ENCODE measurements at regions not wholly inside any gene's neighbourhood (a gene's known extent, or its start where the extent isn't known, plus 50 kb on each side); places are given as distances from the start of the nearest gene placed in this dataset.
A peak's percentile ranks its signal among the peaks of the same experiment; 100 is the strongest.
"Not testable (repeated sequence)": the region's sequence is repeated elsewhere in the genome, so short reads cannot be mapped to it uniquely, and the experiment has no call there.

GRCh38 chr6:56815436-56815835 lies 139.5 kb upstream of the BEND6 start:
- FAIRE-seq (no peak), DNase-seq (ENCODE audit: insufficient read length, low spot score) (no peak)

GRCh38 chr6:56814802-56815201 lies 140.1 kb upstream of the BEND6 start:
- DNase-seq (ENCODE audit: insufficient read length, low spot score) (no peak), FAIRE-seq (no peak)
- TF ChIP-seq CTCF (IDR thresholded peaks at IDR 0.05; ENCODE audit: insufficient read depth, missing control alignments), result no peak

More at GRCh38 chr6:56815436-56815835, 139.5 kb upstream of the BEND6 start:
- TF ChIP-seq CTCF (IDR thresholded peaks at IDR 0.05; ENCODE audit: insufficient read depth, missing control alignments), result no peak

- FAIRE-seq (peak; percentile 55), DNase-seq (ENCODE audit: insufficient read length, low spot score) (no peak)
- no peak for TF ChIP-seq CTCF (IDR thresholded peaks at IDR 0.05; ENCODE audit: insufficient read depth, missing control alignments)
Measured at GRCh38 chr6:56814308-56814707, 140.6 kb upstream of the BEND6 start.

GRCh38 chr6:56812851-56813250 lies 142.1 kb upstream of the BEND6 start:
- not testable (repeated sequence) for FAIRE-seq; DNase-seq (ENCODE audit: insufficient read length, low spot score)

- FAIRE-seq (no peak), DNase-seq (ENCODE audit: insufficient read length, low spot score) (no peak)
- no peak for TF ChIP-seq CTCF (IDR thresholded peaks at IDR 0.05; ENCODE audit: insufficient read depth, missing control alignments)
Measured at GRCh38 chr6:56808871-56809359, 146.0 kb upstream of the BEND6 start.

GRCh38 chr6:56807989-56808337 lies 146.9 kb upstream of the BEND6 start:
- no peak for TF ChIP-seq CTCF (IDR thresholded peaks at IDR 0.05; ENCODE audit: insufficient read depth, missing control alignments)
- DNase-seq (ENCODE audit: insufficient read length, low spot score) (no peak), FAIRE-seq (no peak)

- no peak for DNase-seq (ENCODE audit: insufficient read length, low spot score)
- FAIRE-seq, result no peak
- TF ChIP-seq CTCF (IDR thresholded peaks at IDR 0.05; ENCODE audit: insufficient read depth, missing control alignments), result no peak
Measured at GRCh38 chr6:56807326-56807988, 147.4 kb upstream of the BEND6 start.
